ENCODE measurements at regions not wholly inside any gene's neighbourhood (a gene's known extent, or its start where the extent isn't known, plus 50 kb on each side); places are given as distances from the start of the nearest gene placed in this dataset.

DNA sequence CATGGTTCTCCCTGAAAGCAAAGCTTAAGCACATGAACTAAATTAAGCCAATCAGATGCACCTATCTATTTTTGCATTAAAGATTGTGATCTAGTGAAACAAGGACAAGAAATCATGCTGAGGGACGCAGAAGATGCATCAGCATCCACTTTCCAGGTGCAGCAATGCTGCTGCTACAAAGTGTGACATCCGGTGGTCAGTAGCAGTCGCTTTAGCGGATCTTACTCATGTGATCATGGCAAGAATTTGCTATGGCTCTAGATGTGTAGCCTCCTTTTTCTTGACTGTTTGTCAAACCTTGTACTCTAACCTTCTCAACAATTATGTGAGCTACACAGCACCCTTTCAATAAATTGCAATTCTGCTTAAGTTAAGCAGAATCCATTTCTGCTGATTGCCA lies 126.8 kb upstream of the SMLR1 start:
- Histone ChIP-seq H3K9ac (replicated peaks; ENCODE audit: extremely low read depth, insufficient read depth, low read length) (no peak overlapping the region), H3K4me3 (replicated peaks in 1 of 3; ENCODE audit: insufficient read depth in 1 of 3, low read depth in 1 of 3, low read length in 3 of 3) (no peak overlapping the region), H3K27me3 (ENCODE audit: control insufficient read depth in 2 of 2, insufficient read depth in 2 of 2, low read length in 2 of 2) (peaks cover 0 to 4% of the 10 kb centered on the region in 2 experiments), H3K4me2 (ENCODE audit: insufficient read depth, low read length) (no peak overlapping the region), H3K36me3 (ENCODE audit: control insufficient read depth in 2 of 2, extremely low read depth in 1 of 2, insufficient read depth in 2 of 2, low read length in 2 of 2) (no peaks in the 10 kb centered on the region), H3K27ac (ENCODE audit: insufficient read depth, low read depth, low read length) (no peak overlapping the region), H3K9me3 (replicated peaks; ENCODE audit: control insufficient read depth, insufficient read depth, low read length) (no peaks in the 10 kb centered on the region), H3K9me1 (replicated peaks; ENCODE audit: control insufficient read depth, extremely low read depth, insufficient read depth, low read length) (no peaks in the 10 kb centered on the region), H3K4me1 (ENCODE audit: control insufficient read depth, extremely low read depth, insufficient read depth, low read length) (peaks cover 8% of the 10 kb centered on the region), H2AFZ (ENCODE audit: low read depth, low read length) (no peak overlapping the region), H4K20me1 (replicated peaks; ENCODE audit: control insufficient read depth, extremely low read depth, insufficient read depth, low read length) (no peaks in the 10 kb centered on the region), H3K79me2 (ENCODE audit: control insufficient read depth, insufficient read depth, low read length) (no peaks in the 10 kb centered on the region)
- ChIA-PET CTCF (interaction anchor here (4.9 to 8.6 kb wide), 3 partner anchors 333 to 407 kb away, joined by 53 to 221 read pairs (median 161); partner anchors contain the start of gene TMEM200A), POLR2A (no interaction called here)
- intact Hi-C loops (cut with micrococcal nuclease) (no loop called here), dilution Hi-C loops (cut with MboI; ENCODE audit: extremely low pct_ligation_motif_present, low sequenced_read_pairs) (no loop called here)
- no peak for DNase-seq (ENCODE audit: low read depth, low spot score)
- no peak for FAIRE-seq
- TF ChIP-seq POLR2A (IDR thresholded peaks at IDR 0.05; ENCODE audit: low read depth, low read length) = no peak
- no peak for TF ChIP-seq FOS (IDR thresholded peaks at IDR 0.05; ENCODE audit: borderline replicate concordance, insufficient read depth, low read length)
- TF ChIP-seq POLR2AphosphoS5 (IDR thresholded peaks at IDR 0.05; ENCODE audit: insufficient read depth, low read depth, low read length) = no peak
- TF ChIP-seq, protein P1, sequence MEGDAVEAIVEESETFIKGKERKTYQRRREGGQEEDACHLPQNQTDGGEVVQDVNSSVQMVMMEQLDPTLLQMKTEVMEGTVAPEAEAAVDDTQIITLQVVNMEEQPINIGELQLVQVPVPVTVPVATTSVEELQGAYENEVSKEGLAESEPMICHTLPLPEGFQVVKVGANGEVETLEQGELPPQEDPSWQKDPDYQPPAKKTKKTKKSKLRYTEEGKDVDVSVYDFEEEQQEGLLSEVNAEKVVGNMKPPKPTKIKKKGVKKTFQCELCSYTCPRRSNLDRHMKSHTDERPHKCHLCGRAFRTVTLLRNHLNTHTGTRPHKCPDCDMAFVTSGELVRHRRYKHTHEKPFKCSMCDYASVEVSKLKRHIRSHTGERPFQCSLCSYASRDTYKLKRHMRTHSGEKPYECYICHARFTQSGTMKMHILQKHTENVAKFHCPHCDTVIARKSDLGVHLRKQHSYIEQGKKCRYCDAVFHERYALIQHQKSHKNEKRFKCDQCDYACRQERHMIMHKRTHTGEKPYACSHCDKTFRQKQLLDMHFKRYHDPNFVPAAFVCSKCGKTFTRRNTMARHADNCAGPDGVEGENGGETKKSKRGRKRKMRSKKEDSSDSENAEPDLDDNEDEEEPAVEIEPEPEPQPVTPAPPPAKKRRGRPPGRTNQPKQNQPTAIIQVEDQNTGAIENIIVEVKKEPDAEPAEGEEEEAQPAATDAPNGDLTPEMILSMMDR (IDR thresholded peaks at IDR 0.05; ENCODE audit: extremely low read depth in 1 of 2, insufficient read depth in 1 of 2, low read depth in 1 of 2, low read length in 2 of 2) = no peak
- TF ChIP-seq GATA2 (IDR thresholded peaks at IDR 0.05; ENCODE audit: insufficient read depth, insufficient read length, low read depth, low read length) = no peak
- TF ChIP-seq MYC (IDR thresholded peaks at IDR 0.05; ENCODE audit: low read depth, low read length) = no peak
- TF ChIP-seq, protein P2, sequence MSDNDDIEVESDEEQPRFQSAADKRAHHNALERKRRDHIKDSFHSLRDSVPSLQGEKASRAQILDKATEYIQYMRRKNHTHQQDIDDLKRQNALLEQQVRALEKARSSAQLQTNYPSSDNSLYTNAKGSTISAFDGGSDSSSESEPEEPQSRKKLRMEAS (IDR thresholded peaks at IDR 0.05; ENCODE audit: insufficient read depth, insufficient read length) = no peak
- no TSS peak for BruUV-seq (replicated peaks)

Measured in endothelial cell of umbilical vein (primary cell).